Ishikawa (cell line): ENCODE measurements at regions not wholly inside any gene's neighbourhood (a gene's known extent, or its start where the extent isn't known, plus 50 kb on each side); places are given as distances from the start of the nearest gene placed in this dataset.

Source experiments
- EP300 ChIP-seq: IDR thresholded peaks from 2 replicates; pipeline ENCODE4 v1.6.1; 2012; ENCODE audit warnings: borderline replicate concordance
- MAX ChIP-seq: IDR thresholded peaks from 2 replicates; pipeline ENCODE4 v1.6.1; 2012
- RAD21 ChIP-seq: IDR thresholded peaks from 2 replicates; pipeline ENCODE4 v1.6.1; 2012; ENCODE audit warnings: low read depth
- TCF12 ChIP-seq: IDR thresholded peaks from 2 replicates; pipeline ENCODE4 v1.6.1; 2012; ENCODE audit warnings: low read depth
- YY1 ChIP-seq: IDR thresholded peaks from 2 replicates; pipeline ENCODE4 v1.6.1; 2012; ENCODE audit warnings: low read depth

GRCh38 chr7:42311195-42311594 lies 74.2 kb upstream of the GLI3 start:
- TF ChIP-seq MAX, result no peak
- no peak for TF ChIP-seq TCF12
- no peak for TF ChIP-seq RAD21
- no peak for TF ChIP-seq EP300
- no peak for TF ChIP-seq YY1
